HG03095 (cell line): ENCODE measurements at regions not wholly inside any gene's neighbourhood (a gene's known extent, or its start where the extent isn't known, plus 50 kb on each side); places are given as distances from the start of the nearest gene placed in this dataset.
"Not testable (repeated sequence)": the region's sequence is repeated elsewhere in the genome, so short reads cannot be mapped to it uniquely, and the experiment has no call there.

Experiments used
- ATAC-seq: cut with Tn5 transposase; IDR thresholded peaks from one replicate; pipeline ENCODE4 v1.9.1; 2021; ENCODE audit warnings: moderate library complexity; ENCODE audit not compliant: unreplicated experiment

DNA sequence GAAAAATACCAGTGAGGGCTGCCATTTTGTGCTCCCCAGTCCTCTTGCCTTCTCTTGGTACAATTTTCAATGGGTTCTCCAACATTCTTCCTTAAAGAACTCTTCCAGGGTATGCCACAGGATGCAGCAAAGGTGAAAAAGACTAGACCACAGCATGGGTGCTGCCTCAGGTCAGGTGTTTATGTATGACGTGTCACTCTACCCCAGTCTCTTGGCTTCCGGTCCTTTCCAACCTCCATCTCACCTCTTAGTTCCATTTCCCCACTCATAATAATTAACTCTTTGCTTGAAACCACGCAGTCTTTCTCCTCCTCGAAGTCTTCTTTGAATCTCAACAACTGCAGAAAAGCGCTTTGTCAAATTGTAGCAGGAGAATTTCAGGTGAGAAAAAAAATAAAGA is 104.7 kb upstream of the TBC1D5 start:
- no peak for ATAC-seq

GRCh38 chr3:17846466-17846865 is 104.0 kb upstream of the TBC1D5 start:
- ATAC-seq = no peak

GRCh38 chr3:17845026-17845812 is 102.8 kb upstream of the TBC1D5 start:
- ATAC-seq = no peak

GRCh38 chr3:17844236-17844635 is 101.8 kb upstream of the TBC1D5 start:
- no peak for ATAC-seq

DNA sequence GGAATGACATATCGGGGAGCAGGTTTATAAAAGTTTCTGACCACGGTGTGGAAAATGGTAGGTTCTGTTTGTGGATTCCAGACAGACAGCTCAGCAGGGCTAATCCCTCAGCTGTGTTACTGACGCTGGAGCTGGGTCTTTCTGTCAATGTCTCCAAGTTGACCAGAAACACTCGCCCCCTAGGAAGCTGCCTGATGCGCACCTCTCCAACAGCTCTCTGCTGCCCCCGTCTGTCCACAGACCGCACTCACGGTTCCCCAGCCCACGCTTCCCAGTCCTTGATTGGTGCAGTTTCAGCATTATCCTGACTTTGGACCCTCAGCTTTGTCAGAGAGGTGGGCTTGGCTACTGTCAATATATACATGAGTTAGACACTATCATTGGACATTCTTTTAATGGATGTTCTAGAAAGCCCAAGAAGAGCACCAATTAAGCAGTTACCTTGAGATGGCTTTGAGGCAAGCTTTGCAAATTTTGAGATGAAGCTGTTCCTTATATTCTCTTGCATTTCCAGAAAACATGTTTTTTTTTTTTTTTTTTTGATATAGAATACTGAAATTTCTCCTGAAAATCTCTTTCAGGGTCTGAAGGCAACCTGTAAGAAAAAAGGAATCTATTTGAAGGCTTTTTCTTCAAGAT is 98.9 kb upstream of the TBC1D5 start:
- peak; percentile 83 for ATAC-seq

GRCh38 chr3:17840651-17841050 is 98.2 kb upstream of the TBC1D5 start:
- ATAC-seq = no peak

DNA sequence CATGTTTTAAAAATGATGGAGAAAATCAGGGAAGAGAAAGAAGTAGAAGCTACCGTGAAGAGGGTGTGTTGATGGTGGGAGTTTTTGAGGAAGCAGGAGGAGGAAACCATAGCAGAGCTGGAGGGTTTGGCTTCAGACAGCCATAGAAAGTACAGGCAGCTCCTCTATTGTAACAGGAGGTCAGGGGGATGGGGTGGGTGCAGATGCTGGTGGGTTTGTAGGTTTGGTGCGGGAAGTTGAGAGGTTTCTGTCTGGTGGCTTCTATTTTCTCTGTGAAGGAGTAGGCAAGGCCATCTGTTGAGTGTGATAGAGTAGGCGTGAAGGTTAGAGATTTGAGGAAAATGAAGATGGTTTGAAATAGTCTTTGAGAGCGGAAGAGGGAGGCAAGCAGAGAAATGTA is 97.7 kb upstream of the TBC1D5 start:
- ATAC-seq = no peak

DNA sequence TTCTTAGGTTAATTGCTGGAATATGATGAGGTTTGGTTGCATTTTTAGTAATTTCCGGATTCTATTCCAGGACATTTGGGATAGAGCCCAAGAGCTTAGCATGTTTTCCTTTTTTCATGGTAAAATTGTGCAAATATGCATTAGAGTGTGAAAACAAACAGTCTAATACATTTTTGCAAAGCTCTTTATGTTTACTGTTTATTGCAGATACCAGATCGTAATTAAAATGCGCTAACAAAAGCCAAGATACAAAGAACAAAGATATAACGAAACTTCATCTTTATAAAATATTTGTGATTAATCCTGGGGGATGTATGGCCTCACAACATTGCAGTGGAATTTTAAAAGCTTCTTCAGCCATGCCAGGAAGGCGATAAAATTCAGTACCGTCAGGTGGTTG is 94.5 kb upstream of the TBC1D5 start:
- ATAC-seq = no peak

- no peak for ATAC-seq
Measured at GRCh38 chr3:17836092-17836491, 93.7 kb upstream of the TBC1D5 start.

GRCh38 chr3:17833786-17834559 is 91.5 kb upstream of the TBC1D5 start:
- ATAC-seq = no peak

DNA sequence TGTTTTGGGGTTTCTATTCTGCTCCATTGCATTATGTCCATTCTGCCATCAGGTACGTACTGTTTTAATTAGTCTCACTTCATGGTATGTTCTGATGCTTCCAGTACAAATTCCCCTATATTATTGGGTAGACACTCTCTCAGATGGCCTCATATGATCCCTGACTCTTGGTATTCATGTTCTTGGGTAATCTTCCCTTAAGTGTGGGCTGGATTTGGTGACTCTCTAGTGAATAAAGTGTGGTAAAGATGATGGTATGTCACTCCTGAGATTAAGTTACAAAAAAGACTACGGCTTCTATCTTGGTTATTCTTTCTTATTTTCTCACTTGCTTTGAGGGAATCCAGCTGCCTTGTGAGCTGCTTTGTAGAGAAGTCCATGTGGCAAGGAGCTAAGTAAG is 89.6 kb upstream of the TBC1D5 start:
- ATAC-seq = no peak

GRCh38 chr3:17831366-17831765 is 88.9 kb upstream of the TBC1D5 start:
- ATAC-seq = no peak

- no peak for ATAC-seq
Measured at GRCh38 chr3:17830788-17831187, 88.4 kb upstream of the TBC1D5 start.

GRCh38 chr3:17828388-17828787 is 86.0 kb upstream of the TBC1D5 start:
- ATAC-seq = no peak

GRCh38 chr3:17825298-17825697 is 82.9 kb upstream of the TBC1D5 start:
- no peak for ATAC-seq

DNA sequence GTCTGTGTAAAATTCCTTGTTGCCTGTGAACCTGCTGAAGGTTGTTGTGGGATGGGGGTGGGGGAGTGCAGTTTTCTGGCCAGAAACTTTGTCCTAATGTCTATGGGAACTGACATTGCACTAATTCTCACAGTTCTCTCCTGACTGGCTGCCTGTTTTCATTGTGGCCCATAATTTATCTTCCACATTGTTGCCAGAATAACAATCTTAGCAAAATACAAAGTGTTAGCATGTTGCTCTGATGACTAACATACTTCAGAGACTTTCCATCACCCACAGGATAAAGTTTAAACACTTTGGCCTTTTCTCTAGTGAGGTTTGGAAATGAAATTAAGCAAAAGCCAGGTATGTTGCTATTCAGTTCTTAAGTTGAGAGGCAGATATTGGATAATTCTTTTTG is 81.4 kb upstream of the TBC1D5 start:
- ATAC-seq = no peak

DNA sequence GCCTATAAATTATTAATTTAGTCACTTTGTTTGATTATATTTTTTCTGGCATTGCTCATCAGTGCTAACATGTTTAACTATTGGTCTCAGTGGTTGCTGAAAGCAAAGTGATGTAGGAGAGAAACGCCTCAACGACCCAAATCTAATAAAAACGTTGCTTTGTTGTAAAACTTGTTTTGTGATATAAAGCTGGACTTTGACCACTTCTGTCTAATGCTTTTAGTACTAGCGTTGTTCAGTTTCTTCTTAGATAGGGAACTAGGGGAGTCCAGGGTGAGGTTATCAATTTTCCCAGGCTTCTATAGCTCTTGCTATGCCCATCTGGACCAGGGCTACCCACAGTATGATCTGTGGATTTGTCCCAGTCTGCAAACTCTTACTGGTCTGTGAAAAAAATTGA is 80.6 kb upstream of the TBC1D5 start:
- ATAC-seq = no peak

DNA sequence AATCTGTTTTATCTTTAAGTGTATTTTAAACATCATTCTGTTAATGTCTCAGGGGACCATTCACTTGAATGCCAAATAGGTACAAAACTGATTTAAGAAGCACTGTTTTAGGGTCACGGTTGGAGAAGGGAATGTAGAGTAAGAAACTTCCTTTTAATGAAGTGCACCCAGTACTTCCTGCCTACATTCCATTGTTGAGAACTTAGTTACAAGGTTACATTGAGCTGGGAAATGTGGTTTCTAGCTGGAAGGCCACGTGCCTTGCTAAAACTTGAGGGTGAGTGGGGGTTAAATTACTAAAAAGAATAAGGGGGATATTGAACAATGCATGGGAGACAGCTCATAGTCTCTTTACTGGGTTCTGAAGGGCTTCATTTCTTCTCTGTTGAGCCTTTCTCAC is 78.3 kb upstream of the TBC1D5 start:
- ATAC-seq = no peak

DNA sequence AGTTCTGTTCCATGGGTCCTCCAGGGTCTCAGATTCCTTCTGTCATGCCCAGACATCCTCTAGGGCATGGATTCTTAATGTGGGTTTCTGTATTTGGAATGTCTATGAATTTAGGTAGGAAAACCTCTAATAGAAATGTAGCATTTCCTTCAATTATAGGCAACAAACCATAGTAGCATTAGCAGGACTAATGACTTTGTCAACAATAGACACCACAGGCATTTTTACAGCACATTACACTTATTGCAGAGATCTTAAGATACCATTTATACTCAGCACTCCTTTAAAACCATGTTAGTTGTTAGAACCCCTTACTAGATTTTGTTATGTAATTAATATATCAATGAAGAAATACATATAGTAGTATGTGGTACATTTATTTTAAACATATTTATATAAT is 77.8 kb upstream of the TBC1D5 start:
- ATAC-seq = no peak

- not testable (repeated sequence) for ATAC-seq
Measured at GRCh38 chr3:17817973-17818372, 75.5 kb upstream of the TBC1D5 start.

- no peak for ATAC-seq
Measured at GRCh38 chr3:17817545-17817944, 75.1 kb upstream of the TBC1D5 start.

- ATAC-seq = not testable (repeated sequence)
Measured at GRCh38 chr3:17816839-17817238, 74.4 kb upstream of the TBC1D5 start.
